ENCODE measurements at regions not wholly inside any gene's neighbourhood (a gene's known extent, or its start where the extent isn't known, plus 50 kb on each side); places are given as distances from the start of the nearest gene placed in this dataset.

DNA sequence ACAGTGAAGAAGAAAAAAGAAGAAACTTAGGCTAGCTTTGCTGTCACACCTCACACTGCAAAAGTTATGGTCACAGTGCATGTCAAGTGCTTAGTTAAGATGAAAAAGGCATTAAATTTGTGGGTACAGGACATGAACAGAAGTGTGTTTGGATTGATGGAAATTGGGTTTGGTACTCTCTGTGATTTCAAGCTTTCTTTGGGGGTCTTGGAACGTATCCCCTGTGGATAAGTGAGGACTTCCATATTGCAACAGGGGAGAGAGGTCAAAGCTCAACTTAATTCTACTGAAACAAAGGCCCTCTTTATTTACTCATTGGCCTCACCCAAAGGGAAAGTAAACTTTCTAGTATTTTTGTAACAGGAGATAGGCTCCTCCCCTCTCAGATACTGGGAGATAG lies 138.3 kb upstream of the FUT9 start:
- no peaks in the 10 kb centered on the region for H3F3A ChIP-seq (ENCODE audit: insufficient read depth, low read length, poor library complexity, severe bottlenecking)
- no peak overlapping the region for H2AFZ ChIP-seq (ENCODE audit: low read depth, low read length)
- H3K27ac ChIP-seq (ENCODE audit: low read length): no peak overlapping the region
- H3K4me3 ChIP-seq (ENCODE audit: low read length): no peak overlapping the region
- no peaks in the 10 kb centered on the region for H3K27me3 ChIP-seq (ENCODE audit: insufficient read depth, low read depth, low read length)
- no peak overlapping the region for H3K4me2 ChIP-seq (ENCODE audit: low read length)
- no peaks in the 10 kb centered on the region for H3K36me3 ChIP-seq (ENCODE audit: insufficient read depth, low read length)
- no peaks in the 10 kb centered on the region for H3K9me3 ChIP-seq (ENCODE audit: low read length)
- H3K79me2 ChIP-seq (replicated peaks; ENCODE audit: insufficient read depth, low read length): no peaks in the 10 kb centered on the region
- TF ChIP-seq SMC3 (conservative IDR thresholded peaks at IDR 0.05; ENCODE audit: poor library complexity): no peak
- TF ChIP-seq EP300 (conservative IDR thresholded peaks at IDR 0.05; ENCODE audit: poor library complexity, severe bottlenecking): no peak
- TF ChIP-seq POLR2AphosphoS5 (IDR thresholded peaks at IDR 0.05): no peak
- TF ChIP-seq, protein P1, sequence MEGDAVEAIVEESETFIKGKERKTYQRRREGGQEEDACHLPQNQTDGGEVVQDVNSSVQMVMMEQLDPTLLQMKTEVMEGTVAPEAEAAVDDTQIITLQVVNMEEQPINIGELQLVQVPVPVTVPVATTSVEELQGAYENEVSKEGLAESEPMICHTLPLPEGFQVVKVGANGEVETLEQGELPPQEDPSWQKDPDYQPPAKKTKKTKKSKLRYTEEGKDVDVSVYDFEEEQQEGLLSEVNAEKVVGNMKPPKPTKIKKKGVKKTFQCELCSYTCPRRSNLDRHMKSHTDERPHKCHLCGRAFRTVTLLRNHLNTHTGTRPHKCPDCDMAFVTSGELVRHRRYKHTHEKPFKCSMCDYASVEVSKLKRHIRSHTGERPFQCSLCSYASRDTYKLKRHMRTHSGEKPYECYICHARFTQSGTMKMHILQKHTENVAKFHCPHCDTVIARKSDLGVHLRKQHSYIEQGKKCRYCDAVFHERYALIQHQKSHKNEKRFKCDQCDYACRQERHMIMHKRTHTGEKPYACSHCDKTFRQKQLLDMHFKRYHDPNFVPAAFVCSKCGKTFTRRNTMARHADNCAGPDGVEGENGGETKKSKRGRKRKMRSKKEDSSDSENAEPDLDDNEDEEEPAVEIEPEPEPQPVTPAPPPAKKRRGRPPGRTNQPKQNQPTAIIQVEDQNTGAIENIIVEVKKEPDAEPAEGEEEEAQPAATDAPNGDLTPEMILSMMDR (IDR thresholded peaks at IDR 0.05; ENCODE audit: poor library complexity, severe bottlenecking): no peak
- TF ChIP-seq MXI1 (conservative IDR thresholded peaks at IDR 0.05; ENCODE audit: poor library complexity, severe bottlenecking): no peak
- no peak for TF ChIP-seq RAD21 (conservative IDR thresholded peaks at IDR 0.05)
- TF ChIP-seq, protein P2, sequence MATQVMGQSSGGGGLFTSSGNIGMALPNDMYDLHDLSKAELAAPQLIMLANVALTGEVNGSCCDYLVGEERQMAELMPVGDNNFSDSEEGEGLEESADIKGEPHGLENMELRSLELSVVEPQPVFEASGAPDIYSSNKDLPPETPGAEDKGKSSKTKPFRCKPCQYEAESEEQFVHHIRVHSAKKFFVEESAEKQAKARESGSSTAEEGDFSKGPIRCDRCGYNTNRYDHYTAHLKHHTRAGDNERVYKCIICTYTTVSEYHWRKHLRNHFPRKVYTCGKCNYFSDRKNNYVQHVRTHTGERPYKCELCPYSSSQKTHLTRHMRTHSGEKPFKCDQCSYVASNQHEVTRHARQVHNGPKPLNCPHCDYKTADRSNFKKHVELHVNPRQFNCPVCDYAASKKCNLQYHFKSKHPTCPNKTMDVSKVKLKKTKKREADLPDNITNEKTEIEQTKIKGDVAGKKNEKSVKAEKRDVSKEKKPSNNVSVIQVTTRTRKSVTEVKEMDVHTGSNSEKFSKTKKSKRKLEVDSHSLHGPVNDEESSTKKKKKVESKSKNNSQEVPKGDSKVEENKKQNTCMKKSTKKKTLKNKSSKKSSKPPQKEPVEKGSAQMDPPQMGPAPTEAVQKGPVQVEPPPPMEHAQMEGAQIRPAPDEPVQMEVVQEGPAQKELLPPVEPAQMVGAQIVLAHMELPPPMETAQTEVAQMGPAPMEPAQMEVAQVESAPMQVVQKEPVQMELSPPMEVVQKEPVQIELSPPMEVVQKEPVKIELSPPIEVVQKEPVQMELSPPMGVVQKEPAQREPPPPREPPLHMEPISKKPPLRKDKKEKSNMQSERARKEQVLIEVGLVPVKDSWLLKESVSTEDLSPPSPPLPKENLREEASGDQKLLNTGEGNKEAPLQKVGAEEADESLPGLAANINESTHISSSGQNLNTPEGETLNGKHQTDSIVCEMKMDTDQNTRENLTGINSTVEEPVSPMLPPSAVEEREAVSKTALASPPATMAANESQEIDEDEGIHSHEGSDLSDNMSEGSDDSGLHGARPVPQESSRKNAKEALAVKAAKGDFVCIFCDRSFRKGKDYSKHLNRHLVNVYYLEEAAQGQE (IDR thresholded peaks at IDR 0.05; ENCODE audit: borderline replicate concordance): no peak
- TF ChIP-seq EZH2 (IDR thresholded peaks at IDR 0.05; ENCODE audit: borderline replicate concordance, insufficient read depth, low read length, poor library complexity, severe bottlenecking): no peak
- TF ChIP-seq TAF1 (IDR thresholded peaks at IDR 0.05; ENCODE audit: low read depth): no peak
- no peaks in the 10 kb centered on the region for H3K9me2 ChIP-seq (ENCODE audit: insufficient read depth, low read length)
- H4K20me1 ChIP-seq (ENCODE audit: insufficient read depth): no peaks in the 10 kb centered on the region
- no peak overlapping the region for H3K9ac ChIP-seq (ENCODE audit: low read length)

DNA sequence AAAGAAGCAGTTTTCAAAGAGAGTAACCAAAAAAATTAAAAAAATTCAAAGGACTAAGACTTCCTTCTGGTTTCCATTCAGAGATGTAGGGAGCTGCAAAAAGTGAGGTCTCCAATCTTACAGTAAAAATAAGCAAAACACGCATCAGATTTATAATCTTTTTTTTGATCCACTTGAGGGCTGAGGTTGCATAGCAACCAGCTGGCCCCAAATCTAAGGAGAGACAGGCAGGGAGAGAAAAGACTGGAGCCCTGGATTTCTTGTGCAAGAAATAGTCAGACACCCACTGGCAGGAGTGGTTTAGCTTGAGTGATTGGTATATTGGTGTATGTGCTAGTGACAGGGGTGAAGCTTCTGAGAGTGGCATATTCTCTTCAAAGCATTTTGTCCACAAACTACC lies 135.9 kb upstream of the FUT9 start:
- no peaks in the 10 kb centered on the region for H3K36me3 ChIP-seq (ENCODE audit: insufficient read depth, low read length)
- no peak overlapping the region for H2AFZ ChIP-seq (ENCODE audit: low read depth, low read length)
- no peak overlapping the region for H3K9ac ChIP-seq (ENCODE audit: low read length)
- no peaks in the 10 kb centered on the region for H4K20me1 ChIP-seq (ENCODE audit: insufficient read depth)
- no peak overlapping the region for H3K27ac ChIP-seq (ENCODE audit: low read length)
- no peaks in the 10 kb centered on the region for H3K27me3 ChIP-seq (ENCODE audit: insufficient read depth, low read depth, low read length)
- no peaks in the 10 kb centered on the region for H3K9me2 ChIP-seq (ENCODE audit: insufficient read depth, low read length)
- H3K4me3 ChIP-seq (ENCODE audit: low read length): no peak overlapping the region
- no peak for TF ChIP-seq EP300 (conservative IDR thresholded peaks at IDR 0.05; ENCODE audit: poor library complexity, severe bottlenecking)
- TF ChIP-seq EZH2 (IDR thresholded peaks at IDR 0.05; ENCODE audit: borderline replicate concordance, insufficient read depth, low read length, poor library complexity, severe bottlenecking): no peak
- no peak for TF ChIP-seq TAF1 (IDR thresholded peaks at IDR 0.05; ENCODE audit: low read depth)
- TF ChIP-seq, protein P2 (IDR thresholded peaks at IDR 0.05; ENCODE audit: borderline replicate concordance): no peak
- no peak for TF ChIP-seq MXI1 (conservative IDR thresholded peaks at IDR 0.05; ENCODE audit: poor library complexity, severe bottlenecking)
- TF ChIP-seq, protein P1 (IDR thresholded peaks at IDR 0.05; ENCODE audit: poor library complexity, severe bottlenecking): no peak
- TF ChIP-seq POLR2AphosphoS5 (IDR thresholded peaks at IDR 0.05): no peak
- no peak overlapping the region for H3K4me2 ChIP-seq (ENCODE audit: low read length)
- H3K79me2 ChIP-seq (replicated peaks; ENCODE audit: insufficient read depth, low read length): no peaks in the 10 kb centered on the region
- H3F3A ChIP-seq (ENCODE audit: insufficient read depth, low read length, poor library complexity, severe bottlenecking): no peaks in the 10 kb centered on the region
- H3K9me3 ChIP-seq (ENCODE audit: low read length): no peaks in the 10 kb centered on the region
